Ovary (tissue), 3 donors: ENCODE measurements at regions not wholly inside any gene's neighbourhood (a gene's known extent, or its start where the extent isn't known, plus 50 kb on each side); places are given as distances from the start of the nearest gene placed in this dataset.

Source experiments
- CTCF ChIP-seq, 3 donors: fragments of 450-650 bp in 2 of 3; fragments of 200-600 bp in 1 of 3; IDR thresholded peaks; one replicate each; pipeline versions ENCODE4 v1.5.1 to v1.8.0; 2016 to 2022; ENCODE audit warnings: antibody characterized with exemption in 3 of 3, mild to moderate bottlenecking in 1 of 3
- POLR2A ChIP-seq: fragments of 450-650 bp; IDR thresholded peaks from one replicate; pipeline ENCODE4 v1.6.1; 2017; ENCODE audit warnings: antibody characterized with exemption, mild to moderate bottlenecking, moderate library complexity
- donor health status: DM: no; HTN: no; CAD: no.

GRCh38 chr12:114789276-114789675 lies 105.3 kb upstream of the TBX3 start:
- no peak for TF ChIP-seq POLR2A
- no peak for TF ChIP-seq CTCF (IDR thresholded peaks at IDR 0.05)
